Thyroid gland (tissue), 4 donors: ENCODE measurements at regions not wholly inside any gene's neighbourhood (a gene's known extent, or its start where the extent isn't known, plus 50 kb on each side); places are given as distances from the start of the nearest gene placed in this dataset.

Source experiments
- CTCF ChIP-seq, 6 experiments: fragments of 200-600 bp in 3 of 6; fragments of 450-650 bp in 3 of 6; sonication (generic) in 3 of 6; IDR thresholded peaks; one replicate each; pipeline ENCODE4 v1.5.1; 2016 to 2019; ENCODE audit warnings: antibody characterized with exemption in 6 of 6, mild to moderate bottlenecking in 2 of 6, inconsistent platforms in 1 of 6, moderate library complexity in 1 of 6
- POLR2A ChIP-seq, 2 donors: fragments of 450-650 bp; IDR thresholded peaks; one replicate each; pipeline ENCODE4 v1.6.1; 2017; ENCODE audit warnings: antibody characterized with exemption in 2 of 2, mild to moderate bottlenecking in 2 of 2, moderate library complexity in 1 of 2

- TF ChIP-seq CTCF (IDR thresholded peaks at IDR 0.05) (no peak), POLR2A (IDR thresholded peaks at IDR 0.05) (no peak)
Observed at GRCh38 chr3:162370141-162370540, 873.5 kb downstream of the OTOL1 start.
